ENCODE measurements at regions not wholly inside any gene's neighbourhood (a gene's known extent, or its start where the extent isn't known, plus 50 kb on each side); places are given as distances from the start of the nearest gene placed in this dataset.

- no peak overlapping the region for H3K4me3 ChIP-seq (ENCODE audit: low read depth, low read length)
- TF ChIP-seq CTCF (IDR thresholded peaks at IDR 0.05; ENCODE audit: insufficient read depth, low read length): no peak
- DNase-seq (ENCODE audit: low read depth): peak; percentile 1
These were observed 311.0 kb downstream of the CENPC start for GRCh38 chr4:67234296-67234695.

GRCh38 chr4:67229148-67229547 lies 316.2 kb downstream of the CENPC start:
- no peak for TF ChIP-seq CTCF (IDR thresholded peaks at IDR 0.05; ENCODE audit: insufficient read depth, low read length)
- H3K4me3 ChIP-seq (ENCODE audit: low read depth, low read length): no peak overlapping the region
- no peak for DNase-seq (ENCODE audit: low read depth)

GRCh38 chr4:67220861-67221260 lies 324.4 kb downstream of the CENPC start:
- no peak for TF ChIP-seq CTCF (IDR thresholded peaks at IDR 0.05; ENCODE audit: insufficient read depth, low read length)
- H3K4me3 ChIP-seq (ENCODE audit: low read depth, low read length): no peak overlapping the region
- DNase-seq (ENCODE audit: low read depth): no peak

- TF ChIP-seq CTCF (IDR thresholded peaks at IDR 0.05; ENCODE audit: insufficient read depth, low read length): no peak
- H3K4me3 ChIP-seq (ENCODE audit: low read depth, low read length): no peak overlapping the region
- no peak for DNase-seq (ENCODE audit: low read depth)
These were observed 326.4 kb downstream of the CENPC start for GRCh38 chr4:67218883-67219282.

- DNase-seq (ENCODE audit: low read depth): no peak
- H3K4me3 ChIP-seq (ENCODE audit: low read depth, low read length): no peak overlapping the region
- no peak for TF ChIP-seq CTCF (IDR thresholded peaks at IDR 0.05; ENCODE audit: insufficient read depth, low read length)
These were observed 337.3 kb downstream of the CENPC start for GRCh38 chr4:67207941-67208441.

GRCh38 chr4:67204441-67204840 lies 340.9 kb downstream of the CENPC start:
- no peak for DNase-seq (ENCODE audit: low read depth)
- no peak overlapping the region for H3K4me3 ChIP-seq (ENCODE audit: low read depth, low read length)
- TF ChIP-seq CTCF (IDR thresholded peaks at IDR 0.05; ENCODE audit: insufficient read depth, low read length): no peak

- no peak for DNase-seq (ENCODE audit: low read depth)
- no peak for TF ChIP-seq CTCF (IDR thresholded peaks at IDR 0.05; ENCODE audit: insufficient read depth, low read length)
- H3K4me3 ChIP-seq (ENCODE audit: low read depth, low read length): no peak overlapping the region
These were observed 344.0 kb downstream of the CENPC start for GRCh38 chr4:67201334-67201733.

All from fibroblast of the aortic adventitia (primary cell).